ENCODE measurements at regions not wholly inside any gene's neighbourhood (a gene's known extent, or its start where the extent isn't known, plus 50 kb on each side); places are given as distances from the start of the nearest gene placed in this dataset.

GRCh38 chr13:36531746-36532486, 99.6 kb downstream of the CCNA1 start:
- no peak overlapping the region for H3K4me3 ChIP-seq (ENCODE audit: low read length)
- TF ChIP-seq CTCF (conservative IDR thresholded peaks at IDR 0.05; ENCODE audit: low read length) = no peak
- peak; percentile 75 for DNase-seq (ENCODE audit: low read depth)

DNA sequence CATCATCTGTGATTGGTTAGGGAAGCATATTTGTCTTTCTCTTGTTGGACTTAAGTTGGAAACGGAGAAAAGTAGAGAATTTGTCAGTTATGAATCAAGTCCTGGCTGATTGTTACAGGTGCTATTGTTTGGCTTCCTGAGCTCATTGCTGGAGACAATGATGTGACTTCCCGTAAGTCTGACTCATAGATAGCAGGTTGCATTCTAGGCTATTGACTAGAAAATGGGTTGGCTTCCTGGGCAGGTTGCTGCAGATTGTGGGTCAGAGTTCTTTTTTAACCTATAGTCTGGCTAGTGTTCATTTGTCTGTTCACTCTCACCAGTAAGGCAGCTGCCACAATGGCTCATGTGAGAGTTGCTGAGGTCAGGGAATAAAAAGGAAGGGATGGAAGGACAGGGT, 101.5 kb downstream of the CCNA1 start:
- no peak for TF ChIP-seq CTCF (conservative IDR thresholded peaks at IDR 0.05; ENCODE audit: low read length)
- no peak overlapping the region for H3K4me3 ChIP-seq (ENCODE audit: low read length)
- no peak for DNase-seq (ENCODE audit: low read depth)

DNA sequence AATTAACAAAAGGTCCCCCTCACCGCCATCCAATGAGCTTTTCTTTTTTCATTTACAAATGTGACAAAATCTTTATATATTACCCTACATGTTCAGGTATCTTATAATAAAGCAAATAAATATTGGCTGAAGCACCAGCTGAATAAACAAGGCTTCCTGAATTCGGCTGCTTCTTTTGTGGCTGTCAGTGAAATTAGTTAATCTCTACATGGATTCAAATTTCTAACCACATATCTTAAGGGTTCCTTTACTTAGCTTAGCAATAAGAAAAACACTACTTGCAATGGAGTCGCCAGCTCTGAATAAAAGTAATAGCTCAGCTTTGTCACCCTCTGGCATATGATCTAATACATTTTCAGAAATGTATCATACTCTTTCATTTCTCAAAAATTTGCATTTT, 104.3 kb downstream of the CCNA1 start:
- DNase-seq (ENCODE audit: low read depth) = no peak
- TF ChIP-seq CTCF (conservative IDR thresholded peaks at IDR 0.05; ENCODE audit: low read length) = no peak
- H3K4me3 ChIP-seq (ENCODE audit: low read length) = no peak overlapping the region

DNA sequence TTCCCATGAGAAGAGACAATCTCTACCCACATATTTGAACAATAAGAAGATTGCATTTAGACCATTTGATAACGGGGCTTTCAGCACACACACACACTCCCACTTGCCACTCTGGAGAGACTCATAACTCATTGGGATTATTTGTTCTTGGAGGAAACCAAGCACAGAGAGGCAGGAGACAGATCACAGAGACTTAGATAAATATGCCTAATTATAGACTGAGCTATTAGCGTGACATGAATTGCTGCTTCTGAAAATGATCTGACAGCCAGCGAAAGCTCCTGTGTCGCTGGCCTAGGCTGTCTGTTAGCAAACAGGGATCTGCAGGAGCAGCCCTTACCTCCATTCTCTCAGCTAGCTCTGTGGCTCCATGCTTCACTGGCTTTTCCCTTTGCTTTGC, 111.4 kb downstream of the CCNA1 start:
- H3K4me3 ChIP-seq (ENCODE audit: low read length) = no peak overlapping the region
- DNase-seq (ENCODE audit: low read depth) = no peak
- TF ChIP-seq CTCF (conservative IDR thresholded peaks at IDR 0.05; ENCODE audit: low read length) = no peak

DNA sequence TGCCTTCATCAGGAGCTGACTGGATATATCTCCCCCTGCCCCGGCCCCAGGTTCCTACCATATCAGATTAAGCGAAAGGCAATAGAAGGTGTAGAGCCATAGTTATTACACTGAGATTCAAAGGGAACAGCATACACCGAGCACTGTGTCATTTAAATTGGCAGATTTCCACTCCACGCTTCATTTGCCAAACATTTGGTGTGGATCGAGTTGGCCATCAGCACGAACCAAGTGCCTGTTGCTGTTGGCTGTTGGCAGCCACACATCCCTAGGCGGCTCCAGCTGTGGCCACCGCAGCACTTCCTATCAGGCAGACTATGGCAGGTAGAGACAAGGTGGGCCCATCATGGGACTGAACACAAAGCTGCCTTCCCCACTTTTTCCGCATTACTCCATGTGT, 115.8 kb downstream of the CCNA1 start:
- no peak for TF ChIP-seq CTCF (conservative IDR thresholded peaks at IDR 0.05; ENCODE audit: low read length)

GRCh38 chr13:36549126-36549702, 116.9 kb downstream of the CCNA1 start:
- DNase-seq (ENCODE audit: low read depth) = no peak
- TF ChIP-seq CTCF (conservative IDR thresholded peaks at IDR 0.05; ENCODE audit: low read length) = no peak
- no peak overlapping the region for H3K4me3 ChIP-seq (ENCODE audit: low read length)

More for the DNA sequence above, 115.8 kb downstream of the CCNA1 start:
- DNase-seq (ENCODE audit: low read depth) = no peak
- no peak overlapping the region for H3K4me3 ChIP-seq (ENCODE audit: low read length)

- TF ChIP-seq CTCF (conservative IDR thresholded peaks at IDR 0.05; ENCODE audit: low read length) = no peak
- no peak for DNase-seq (ENCODE audit: low read depth)
- no peak overlapping the region for H3K4me3 ChIP-seq (ENCODE audit: low read length)
Measured at GRCh38 chr13:36549755-36550154, 117.5 kb downstream of the CCNA1 start.
